Stimulated activated CD8-positive, alpha-beta memory T cell treated with anti-CD3 and anti-CD28 coated beads, Interleukin-2, amount 100 ng/mL, for 48 hours (primary cell): ENCODE measurements at regions not wholly inside any gene's neighbourhood (a gene's known extent, or its start where the extent isn't known, plus 50 kb on each side); places are given as distances from the start of the nearest gene placed in this dataset.
"Not testable (repeated sequence)": the region's sequence is repeated elsewhere in the genome, so short reads cannot be mapped to it uniquely, and the experiment has no call there.

Experiments
- DNase-seq, 2 donors: peaks; one replicate each; pipeline ENCODE4 v3.0.0-alpha.2; 2020; ENCODE audit warnings: low read depth in 2 of 2

- no peak for DNase-seq
These were observed 82.2 kb upstream of the ASB18 start for GRCh38 chr2:236346366-236346765.

- DNase-seq, result no peak
These were observed 84.1 kb upstream of the ASB18 start for GRCh38 chr2:236348279-236348678.

GRCh38 chr2:236348976-236349375 is 84.8 kb upstream of the ASB18 start:
- DNase-seq, result no peak

DNA sequence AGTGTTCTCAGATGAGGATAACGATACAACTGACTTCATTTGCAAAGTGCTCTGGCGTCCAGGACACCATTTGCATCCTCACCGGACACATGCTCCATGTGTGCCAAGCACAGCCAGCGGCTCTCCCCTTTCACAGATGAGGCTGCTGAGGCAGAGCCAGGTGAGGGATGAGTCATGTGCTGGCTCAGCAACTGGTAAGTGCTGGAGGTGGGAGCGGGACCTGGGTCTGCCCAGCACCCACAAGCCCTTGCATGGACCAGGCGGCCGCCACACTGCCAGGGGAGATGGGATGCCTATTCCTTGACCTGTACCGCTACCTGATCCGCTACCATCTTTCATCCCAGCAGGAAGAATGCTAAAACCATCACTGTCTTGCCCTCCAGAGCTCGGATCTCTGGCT is 86.2 kb upstream of the ASB18 start:
- no peak for DNase-seq

DNA sequence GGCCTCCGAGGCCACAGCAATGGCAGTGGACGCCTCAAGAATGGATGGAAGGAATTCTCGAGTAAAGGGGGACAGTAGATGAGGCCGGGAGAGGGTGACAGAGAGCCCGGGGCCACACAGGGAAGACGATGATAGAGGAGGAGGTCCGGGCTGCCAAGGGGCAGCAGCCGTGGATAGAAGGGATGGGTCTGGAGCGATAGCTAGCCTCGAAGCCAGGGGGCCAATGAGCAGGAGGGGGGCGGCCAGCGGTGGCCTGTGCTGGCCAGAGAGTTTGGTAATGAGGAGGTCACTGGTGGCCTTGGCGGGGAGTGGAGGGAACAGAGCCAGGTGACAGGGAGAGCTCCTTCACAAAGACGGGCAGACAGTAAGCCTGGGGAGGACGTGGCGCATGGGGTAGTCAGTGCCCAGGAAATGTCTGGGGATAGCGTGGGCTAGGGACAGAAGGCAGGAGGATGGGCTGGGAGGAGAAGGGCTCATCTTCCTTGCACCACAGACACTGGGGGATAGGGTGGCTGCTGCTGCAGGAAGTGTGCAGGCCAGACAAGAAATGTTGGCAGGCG is 87.8 kb upstream of the ASB18 start:
- DNase-seq, result no peak

GRCh38 chr2:236352761-236353593 is 88.8 kb upstream of the ASB18 start:
- DNase-seq, result no peak

DNA sequence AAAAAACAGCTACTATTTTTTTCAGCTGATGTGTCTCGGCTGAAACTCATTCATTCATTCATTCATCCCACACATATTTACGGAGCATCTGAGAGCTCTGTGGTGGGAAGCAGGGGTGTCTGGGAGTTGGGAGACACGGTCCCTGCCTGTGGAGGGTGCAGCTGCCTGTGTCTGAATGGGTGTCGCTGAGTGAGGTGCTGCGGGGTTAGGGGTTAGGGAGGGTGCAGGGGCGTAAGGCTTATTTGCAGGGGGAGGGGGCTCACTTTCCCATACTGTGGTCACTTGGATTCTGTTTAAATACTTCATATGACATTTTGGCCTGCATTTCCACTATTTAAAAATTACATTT is 89.4 kb upstream of the ASB18 start:
- DNase-seq, result no peak

GRCh38 chr2:236354056-236354940 is 90.1 kb upstream of the ASB18 start:
- DNase-seq, result no peak

GRCh38 chr2:236354973-236355595 is 90.9 kb upstream of the ASB18 start:
- DNase-seq, result no peak

DNA sequence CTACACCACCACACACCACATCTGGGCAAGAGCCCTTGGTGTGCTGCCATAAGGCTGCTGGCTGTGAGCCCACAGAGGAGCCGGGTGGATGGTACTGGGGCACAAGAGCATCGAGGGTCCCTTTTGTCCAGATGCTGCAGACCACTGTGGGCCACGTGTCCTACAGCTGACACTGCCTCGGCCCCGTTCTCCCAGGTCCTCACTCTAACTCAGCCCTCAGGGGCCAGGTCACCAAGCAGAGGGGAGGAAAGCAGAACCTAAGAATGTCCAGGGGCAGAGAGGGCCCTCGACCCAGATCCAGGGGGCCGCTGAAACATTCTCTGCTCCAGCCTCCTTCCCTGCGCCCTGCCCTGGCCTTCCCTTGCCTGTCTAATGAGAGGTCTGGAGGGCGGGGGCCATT is 91.7 kb upstream of the ASB18 start:
- no peak for DNase-seq

- DNase-seq, result not testable (repeated sequence)
These were observed 92.1 kb upstream of the ASB18 start for GRCh38 chr2:236356321-236356720.

- not testable (repeated sequence) for DNase-seq
These were observed 94.3 kb upstream of the ASB18 start for GRCh38 chr2:236358482-236358881.

DNA sequence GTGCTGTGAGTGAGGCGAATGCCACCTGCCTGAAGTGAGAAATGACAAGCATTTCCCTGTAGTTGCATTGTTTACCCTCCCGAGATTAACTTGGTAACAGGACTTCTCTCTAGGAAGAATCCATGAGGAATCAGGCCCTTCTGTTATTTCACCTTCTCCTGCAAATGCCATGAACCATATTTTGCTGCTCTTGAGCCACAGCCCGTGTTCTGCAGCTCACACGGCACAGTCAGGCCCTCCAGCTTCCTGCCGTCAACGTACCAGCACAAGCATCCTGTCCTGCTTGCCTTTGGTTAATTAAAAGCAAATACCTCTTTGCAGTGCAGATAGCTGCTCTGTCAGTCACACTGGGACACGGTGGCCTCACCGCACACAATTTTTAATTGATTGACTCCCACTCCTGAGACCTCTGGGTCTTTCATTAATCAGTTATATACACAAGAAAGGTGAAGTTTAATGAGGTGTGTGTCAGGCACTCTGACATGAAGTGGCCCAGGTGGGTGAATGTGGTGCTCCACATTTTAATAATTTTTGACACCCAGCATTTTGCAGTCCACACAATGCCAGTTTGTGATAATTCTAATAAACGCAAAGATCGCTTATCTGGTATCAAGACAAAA is 95.3 kb upstream of the ASB18 start:
- no peak for DNase-seq

DNA sequence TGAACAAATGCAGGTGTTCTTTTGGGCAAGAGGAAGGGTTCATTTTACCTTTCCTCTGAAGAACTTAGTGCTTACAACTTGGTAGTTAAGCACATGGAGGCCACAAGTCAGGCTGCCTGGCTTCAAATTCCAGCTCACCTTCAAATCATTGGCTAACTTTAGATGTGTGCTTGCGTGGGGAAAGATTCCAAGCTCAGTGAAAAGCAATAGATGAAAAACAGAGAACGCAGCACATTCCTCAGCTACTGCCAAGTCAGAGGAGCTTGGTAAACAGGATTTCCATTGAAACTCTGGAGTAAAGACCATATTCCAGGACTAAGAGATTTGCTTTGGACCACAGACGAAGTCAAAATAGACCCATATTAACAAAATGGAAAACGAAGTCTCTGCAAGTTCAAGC is 96.3 kb upstream of the ASB18 start:
- DNase-seq, result no peak

DNA sequence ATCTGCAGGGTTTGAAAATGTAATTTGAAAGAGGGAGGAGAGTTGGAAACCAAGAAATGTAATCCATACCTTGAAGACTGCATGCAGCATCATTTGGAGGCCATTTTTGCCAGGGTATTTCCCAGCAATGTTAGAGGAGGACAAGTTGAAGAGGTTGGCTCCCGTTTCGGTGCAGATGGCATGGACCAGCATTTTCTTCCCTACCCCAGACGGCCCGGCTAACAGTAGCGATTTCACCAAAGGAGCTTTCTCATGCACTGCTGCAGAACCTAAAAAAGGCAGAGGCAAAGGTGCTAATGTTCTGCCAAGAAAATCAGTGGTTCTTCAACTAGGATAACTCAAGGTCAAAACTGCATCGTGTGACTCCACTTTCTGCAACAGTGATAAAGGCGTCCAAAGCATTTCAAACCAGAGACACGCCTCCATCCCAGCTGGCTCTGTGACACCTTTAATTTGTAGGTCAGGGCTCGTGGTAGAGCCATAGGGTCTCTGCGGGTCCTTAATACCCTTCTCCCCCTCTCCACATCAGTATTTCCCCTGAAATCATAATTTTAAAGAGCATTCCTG is 99.6 kb upstream of the ASB18 start:
- no peak for DNase-seq

DNA sequence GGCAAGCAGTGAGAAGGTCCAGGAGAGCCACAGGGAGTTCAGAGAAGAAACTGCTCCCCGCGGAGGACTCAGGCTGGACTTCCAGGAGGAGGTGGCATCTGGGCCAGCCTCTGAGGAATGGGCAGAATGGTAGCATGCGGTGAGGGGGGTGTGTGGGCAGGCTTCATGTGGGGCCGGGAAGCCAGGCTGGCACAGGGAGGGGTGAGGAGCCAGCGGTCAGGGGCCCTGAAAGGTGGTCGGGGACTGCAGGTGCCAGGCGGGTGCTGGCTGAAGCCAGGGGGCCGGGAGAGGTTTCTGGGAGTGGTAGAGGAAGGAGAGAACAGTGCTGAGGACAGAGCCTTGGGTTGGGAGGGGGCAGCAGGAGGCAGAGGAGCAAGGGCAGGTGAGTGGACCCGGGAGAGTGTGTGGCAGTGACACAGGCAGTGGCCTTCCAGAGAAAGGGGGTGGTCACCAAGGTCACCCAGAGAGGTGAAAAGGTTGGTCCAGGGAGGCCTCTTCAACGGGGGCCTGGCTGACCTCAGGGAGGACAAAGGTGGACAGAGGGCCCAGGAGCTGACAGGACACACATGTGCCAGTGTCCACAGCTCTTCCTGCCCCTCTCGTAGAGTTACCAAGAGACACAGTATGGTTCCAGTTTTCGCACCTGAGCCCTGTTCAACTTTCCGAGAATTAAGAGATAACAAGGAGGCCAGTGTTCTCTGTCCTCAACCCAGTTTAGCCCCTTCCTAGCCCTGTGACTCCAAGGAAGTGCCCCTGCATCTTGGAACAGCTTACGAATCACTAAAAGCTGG is 101.2 kb upstream of the ASB18 start:
- DNase-seq, result no peak

GRCh38 chr2:236366049-236366387 is 101.8 kb upstream of the ASB18 start:
- DNase-seq, result no peak

- peak in 1 of 2 donors; percentile 6 for DNase-seq
These were observed 102.2 kb upstream of the ASB18 start for GRCh38 chr2:236366397-236366796.

- no peak for DNase-seq
These were observed 103.5 kb upstream of the ASB18 start for GRCh38 chr2:236367506-236368289.

DNA sequence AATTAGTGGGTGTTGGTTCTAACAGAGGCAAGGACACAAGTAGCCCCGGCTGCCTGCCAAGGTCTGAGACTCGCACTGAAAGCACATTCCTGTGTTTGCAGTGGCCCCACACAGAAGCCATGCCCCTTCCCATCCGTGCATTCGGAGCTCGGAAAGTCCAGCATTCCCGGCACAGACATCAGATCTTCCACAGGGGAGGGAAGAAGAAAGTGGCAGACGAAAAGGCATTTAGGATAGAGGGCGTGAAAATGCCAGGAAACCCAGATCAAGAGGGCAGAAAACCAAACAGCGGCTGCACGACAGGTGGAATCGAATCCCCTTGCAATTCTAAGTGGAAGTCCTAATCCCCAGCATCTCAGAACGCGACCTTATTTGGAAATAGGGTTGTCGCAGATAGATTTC is 105.5 kb upstream of the ASB18 start:
- no peak for DNase-seq
